ENCODE measurements at regions not wholly inside any gene's neighbourhood (a gene's known extent, or its start where the extent isn't known, plus 50 kb on each side); places are given as distances from the start of the nearest gene placed in this dataset.

DNA sequence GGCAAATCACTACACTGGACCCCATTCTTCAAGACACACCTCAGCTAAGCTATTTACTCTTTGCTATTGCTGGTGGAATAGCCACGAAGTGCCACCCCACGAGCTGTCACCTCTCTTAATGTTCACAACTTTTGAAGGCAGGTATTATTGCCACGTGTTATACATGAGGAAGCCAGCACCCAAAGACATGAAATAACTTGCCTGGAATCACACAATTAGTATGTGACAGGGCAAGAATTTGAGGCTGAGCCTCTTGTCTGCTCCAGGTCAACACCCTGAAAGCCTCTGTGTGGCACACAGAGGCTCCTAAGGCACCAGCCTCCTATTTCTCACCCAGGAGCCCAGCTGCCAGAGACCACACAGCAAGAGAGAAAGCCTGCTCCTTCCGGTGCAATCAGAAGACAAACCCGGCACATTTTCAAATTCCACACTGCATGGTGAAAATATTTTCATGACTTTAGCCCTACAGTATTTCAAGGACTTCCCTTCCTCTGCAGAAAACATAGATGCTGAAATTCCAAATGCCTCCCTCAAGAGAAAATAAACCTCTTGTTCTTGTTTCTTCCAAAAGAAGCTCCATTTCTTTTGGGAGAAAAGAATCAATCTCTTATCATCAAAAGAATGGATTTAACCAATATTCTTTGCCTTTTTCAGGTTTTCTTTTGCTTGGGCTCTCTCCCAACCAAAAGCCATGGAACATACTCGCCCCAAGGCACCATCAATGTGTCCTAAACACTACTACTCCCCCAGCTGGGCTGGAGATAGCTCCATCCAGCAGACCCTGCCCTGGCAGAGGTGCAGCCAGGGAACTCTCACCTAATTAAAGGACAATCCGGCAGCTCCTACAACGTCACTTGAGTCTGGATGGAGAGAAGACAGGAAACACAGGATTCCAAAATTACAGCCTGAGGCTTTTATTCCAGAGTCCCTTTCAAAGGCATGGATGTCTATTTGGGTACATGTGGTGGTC lies 84.7 kb upstream of the THBS1 start:
- Mint-ChIP-seq H3K4me3 (ENCODE audit: unreplicated experiment) (no peak overlapping the region), H3K9me3 (ENCODE audit: unreplicated experiment) (peaks cover 3% of the 10 kb centered on the region), H3K4me1 (ENCODE audit: low read depth, unreplicated experiment) (peaks cover 30% of the 10 kb centered on the region), H3K27me3 (ENCODE audit: low read depth, unreplicated experiment) (peaks cover 7% of the 10 kb centered on the region), H3K36me3 (ENCODE audit: low read depth, unreplicated experiment) (no peaks in the 10 kb centered on the region), H3K27ac (ENCODE audit: unreplicated experiment) (peak overlapping the region; percentile 76)
- Histone ChIP-seq H3K4me2 (ENCODE audit: low read length) (no peak overlapping the region), H4K20me1 (ENCODE audit: insufficient read depth, low read length) (no peaks in the 10 kb centered on the region), H3K79me2 (ENCODE audit: insufficient read depth, low read length) (no peaks in the 10 kb centered on the region), H3K27ac (ENCODE audit: low read depth, low read length) (no peak overlapping the region), H3K4me1 (ENCODE audit: insufficient read depth, low read length) (no peaks in the 10 kb centered on the region), H3K9ac (ENCODE audit: low read length) (no peak overlapping the region), H3K9me3 (ENCODE audit: insufficient read depth, low read depth, low read length) (no peaks in the 10 kb centered on the region), H3K36me3 (ENCODE audit: insufficient read depth, low read length) (no peaks in the 10 kb centered on the region), H3K4me3 (ENCODE audit: insufficient read depth, low read depth, low read length) (no peak overlapping the region), H3K27me3 (ENCODE audit: insufficient read depth, low read length) (no peaks in the 10 kb centered on the region), H2AFZ (ENCODE audit: low read depth, low read length) (no peak overlapping the region)
- DNase-seq (ENCODE audit: low read depth) (peak; percentile 53), FAIRE-seq (peak; percentile 73)
- TF ChIP-seq EZH2 (IDR thresholded peaks at IDR 0.05; ENCODE audit: insufficient read depth, low read length) (no peak), CTCF (IDR thresholded peaks at IDR 0.05; ENCODE audit: insufficient read depth, low read depth, low read length) (no peak)

GRCh38 chr15:39497016-39497758 lies 83.7 kb upstream of the THBS1 start:
- no peak for TF ChIP-seq EZH2 (IDR thresholded peaks at IDR 0.05; ENCODE audit: insufficient read depth, low read length)
- no peak for TF ChIP-seq CTCF (IDR thresholded peaks at IDR 0.05; ENCODE audit: insufficient read depth, low read depth, low read length)

More at GRCh38 chr15:39497016-39497758, 83.7 kb upstream of the THBS1 start:
- H4K20me1 ChIP-seq (ENCODE audit: insufficient read depth, low read length), result no peaks in the 10 kb centered on the region
- H3K4me3 ChIP-seq (ENCODE audit: insufficient read depth, low read depth, low read length), result no peak overlapping the region
- FAIRE-seq, result peak; percentile 52
- Mint-ChIP-seq H3K9me3 (ENCODE audit: unreplicated experiment) (peaks cover 3% of the 10 kb centered on the region), H3K27me3 (ENCODE audit: low read depth, unreplicated experiment) (peaks cover 4% of the 10 kb centered on the region), H3K27ac (ENCODE audit: unreplicated experiment) (no peak overlapping the region), H3K4me3 (ENCODE audit: unreplicated experiment) (no peak overlapping the region), H3K36me3 (ENCODE audit: low read depth, unreplicated experiment) (no peaks in the 10 kb centered on the region), H3K4me1 (ENCODE audit: low read depth, unreplicated experiment) (peaks cover 39% of the 10 kb centered on the region)
- H3K79me2 ChIP-seq (ENCODE audit: insufficient read depth, low read length), result no peaks in the 10 kb centered on the region
- H3K27me3 ChIP-seq (ENCODE audit: insufficient read depth, low read length), result no peaks in the 10 kb centered on the region
- no peaks in the 10 kb centered on the region for H3K9me3 ChIP-seq (ENCODE audit: insufficient read depth, low read depth, low read length)
- no peak for DNase-seq (ENCODE audit: low read depth)
- no peak overlapping the region for H3K9ac ChIP-seq (ENCODE audit: low read length)
- no peak overlapping the region for H2AFZ ChIP-seq (ENCODE audit: low read depth, low read length)
- no peak overlapping the region for H3K27ac ChIP-seq (ENCODE audit: low read depth, low read length)
- H3K4me1 ChIP-seq (ENCODE audit: insufficient read depth, low read length), result peaks cover 4% of the 10 kb centered on the region
- H3K36me3 ChIP-seq (ENCODE audit: insufficient read depth, low read length), result no peaks in the 10 kb centered on the region
- no peak overlapping the region for H3K4me2 ChIP-seq (ENCODE audit: low read length)
